Keratinocyte (primary cell): ENCODE measurements at regions not wholly inside any gene's neighbourhood (a gene's known extent, or its start where the extent isn't known, plus 50 kb on each side); places are given as distances from the start of the nearest gene placed in this dataset.

Source experiments
- DNase-seq: peaks from one replicate; pipeline ENCODE4 v3.0.0-alpha.2; 2011; ENCODE audit warnings: low read depth, missing footprints, low spot score
- FAIRE-seq: peaks from 2 replicates; lab custom pipeline; 2011; peaks lifted over from hg19 to GRCh38; lab: Jason Lieb, UNC
- H2AFZ ChIP-seq: 2 replicates; pipeline ENCODE4 v1.6.0; 2012; ENCODE audit warnings: low read length, control low read depth, inconsistent platforms; ENCODE audit not compliant: control insufficient read depth
- H3K27ac ChIP-seq: 2 replicates; pipeline ENCODE4 v1.5.1; 2011; ENCODE audit warnings: low read length; ENCODE audit not compliant: control insufficient read depth, insufficient read depth
- H3K27me3 ChIP-seq: 3 replicates; pipeline ENCODE4 v1.6.0; 2011; ENCODE audit warnings: low read length; ENCODE audit not compliant: control insufficient read depth, insufficient read depth; ENCODE audit errors: extremely low read depth
- H3K36me3 ChIP-seq, 2 experiments: 2 replicates in 1 of 2; 3 replicates in 1 of 2; pipeline ENCODE4 v1.5.1; 2011; ENCODE audit warnings: low read length in 2 of 2, mild to moderate bottlenecking in 1 of 2; ENCODE audit not compliant: control insufficient read depth in 2 of 2, insufficient read depth in 2 of 2; ENCODE audit errors: extremely low read depth in 1 of 2
- H3K4me1 ChIP-seq: 3 replicates; pipeline ENCODE4 v1.5.1; 2011; ENCODE audit warnings: low read length; ENCODE audit not compliant: control insufficient read depth, insufficient read depth; ENCODE audit errors: extremely low read depth
- H3K4me2 ChIP-seq: 3 replicates; pipeline ENCODE4 v1.6.0; 2011; ENCODE audit warnings: low read depth, low read length; ENCODE audit not compliant: control insufficient read depth, insufficient read depth; ENCODE audit errors: extremely low read depth
- H3K4me3 ChIP-seq, 3 experiments: fragments of 200-600 bp in 1 of 3; sonication (generic) in 1 of 3; 2 replicates in 2 of 3; 3 replicates in 1 of 3; pipeline ENCODE4 v1.5.1; 2011 to 2016; ENCODE audit warnings: low read length in 3 of 3, mild to moderate bottlenecking in 3 of 3, control low read depth in 2 of 3, inconsistent platforms in 1 of 3, low read depth in 1 of 3, mixed read lengths in 1 of 3, mixed run types in 1 of 3, moderate library complexity in 1 of 3; ENCODE audit not compliant: control insufficient read depth in 2 of 3, insufficient read depth in 2 of 3; ENCODE audit errors: extremely low read depth in 1 of 3
- H3K79me2 ChIP-seq: 2 replicates; pipeline ENCODE4 v1.6.0; 2012; ENCODE audit warnings: low read length; ENCODE audit not compliant: control insufficient read depth, insufficient read depth
- H3K9ac ChIP-seq: 3 replicates; pipeline ENCODE4 v1.6.0; 2011; ENCODE audit warnings: low read length; ENCODE audit not compliant: control insufficient read depth, insufficient read depth; ENCODE audit errors: extremely low read depth
- H3K9me1 ChIP-seq: 3 replicates; pipeline ENCODE4 v1.6.0; 2011; ENCODE audit warnings: low read length; ENCODE audit not compliant: control insufficient read depth, insufficient read depth; ENCODE audit errors: extremely low read depth
- H3K9me3 ChIP-seq: 2 replicates; pipeline ENCODE4 v1.5.1; 2012; ENCODE audit warnings: low read depth, low read length; ENCODE audit not compliant: control insufficient read depth
- H4K20me1 ChIP-seq: 3 replicates; pipeline ENCODE4 v1.6.0; 2011; ENCODE audit warnings: low read length; ENCODE audit not compliant: control insufficient read depth, insufficient read depth; ENCODE audit errors: extremely low read depth
- EZH2 ChIP-seq: IDR thresholded peaks from one replicate; pipeline ENCODE4 v1.6.1; 2012; ENCODE audit warnings: inconsistent platforms, mild to moderate bottlenecking, low read length, moderate library complexity
- dilution Hi-C: fragments of 300-500 bp; cut with MboI; formaldehyde crosslinking; loops from one replicate; pipeline ENCODE4 v1.7.0; 2020; ENCODE audit warnings: low sequenced_read_pairs; ENCODE audit not compliant: extremely low pct_ligation_motif_present
- TF ChIP-seq, protein P1 (sequence below), 3 experiments: IDR thresholded peaks in 1 of 3; conservative IDR thresholded peaks in 1 of 3; optimal IDR thresholded peaks in 1 of 3; 2 replicates in 2 of 3; 3 replicates in 1 of 3; pipeline versions ENCODE3 to v1.5.1; 2011; ENCODE audit warnings: low read length in 3 of 3, mild to moderate bottlenecking in 3 of 3, moderate library complexity in 2 of 3, control low read depth in 1 of 3, inconsistent platforms in 1 of 3; ENCODE audit not compliant: insufficient read depth in 2 of 3; ENCODE audit errors: extremely low read depth in 1 of 3

DNA sequence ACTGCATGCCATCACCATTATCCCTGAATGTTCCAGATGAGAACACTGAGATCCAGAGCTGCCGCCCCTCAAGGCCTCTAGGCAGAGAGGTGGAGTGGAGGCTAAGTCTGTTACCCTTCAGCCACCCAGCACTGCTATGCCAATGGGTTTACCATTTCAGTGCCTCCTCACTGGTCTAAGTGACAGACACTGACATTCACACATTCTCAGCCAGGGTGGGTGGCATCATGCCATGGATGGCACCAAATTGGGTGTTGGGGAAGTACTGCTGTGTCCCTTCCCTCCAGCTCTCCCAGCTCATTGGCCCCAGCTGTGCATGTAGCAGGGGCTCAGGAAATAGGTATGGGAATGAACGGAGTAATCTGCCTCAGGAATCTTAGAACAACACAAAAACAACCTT is 96.8 kb upstream of the PLET1 start:
- H3K79me2 ChIP-seq = no peaks in the 10 kb centered on the region
- dilution Hi-C loops = no loop called here
- H4K20me1 ChIP-seq = no peaks in the 10 kb centered on the region
- FAIRE-seq (no peak), DNase-seq (no peak)
- no peaks in the 10 kb centered on the region for H3K36me3 ChIP-seq
- H3K9me1 ChIP-seq = no peaks in the 10 kb centered on the region
- no peak overlapping the region for H3K9ac ChIP-seq
- no peaks in the 10 kb centered on the region for H3K27me3 ChIP-seq
- no peak overlapping the region for H3K4me2 ChIP-seq
- no peaks in the 10 kb centered on the region for H3K4me1 ChIP-seq
- no peak overlapping the region for H2AFZ ChIP-seq
- no peak overlapping the region for H3K4me3 ChIP-seq
- TF ChIP-seq, protein P1, sequence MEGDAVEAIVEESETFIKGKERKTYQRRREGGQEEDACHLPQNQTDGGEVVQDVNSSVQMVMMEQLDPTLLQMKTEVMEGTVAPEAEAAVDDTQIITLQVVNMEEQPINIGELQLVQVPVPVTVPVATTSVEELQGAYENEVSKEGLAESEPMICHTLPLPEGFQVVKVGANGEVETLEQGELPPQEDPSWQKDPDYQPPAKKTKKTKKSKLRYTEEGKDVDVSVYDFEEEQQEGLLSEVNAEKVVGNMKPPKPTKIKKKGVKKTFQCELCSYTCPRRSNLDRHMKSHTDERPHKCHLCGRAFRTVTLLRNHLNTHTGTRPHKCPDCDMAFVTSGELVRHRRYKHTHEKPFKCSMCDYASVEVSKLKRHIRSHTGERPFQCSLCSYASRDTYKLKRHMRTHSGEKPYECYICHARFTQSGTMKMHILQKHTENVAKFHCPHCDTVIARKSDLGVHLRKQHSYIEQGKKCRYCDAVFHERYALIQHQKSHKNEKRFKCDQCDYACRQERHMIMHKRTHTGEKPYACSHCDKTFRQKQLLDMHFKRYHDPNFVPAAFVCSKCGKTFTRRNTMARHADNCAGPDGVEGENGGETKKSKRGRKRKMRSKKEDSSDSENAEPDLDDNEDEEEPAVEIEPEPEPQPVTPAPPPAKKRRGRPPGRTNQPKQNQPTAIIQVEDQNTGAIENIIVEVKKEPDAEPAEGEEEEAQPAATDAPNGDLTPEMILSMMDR (optimal IDR thresholded peaks at IDR 0.05 in 1 of 3, IDR thresholded peaks at IDR 0.05 in 1 of 3, conservative IDR thresholded peaks at IDR 0.05 in 1 of 3; ENCODE audit: extremely low read depth in 1 of 3, insufficient read depth in 2 of 3, low read length in 3 of 3) = no peak
- no peak for TF ChIP-seq EZH2
- H3K9me3 ChIP-seq = no peaks in the 10 kb centered on the region
- no peak overlapping the region for H3K27ac ChIP-seq

DNA sequence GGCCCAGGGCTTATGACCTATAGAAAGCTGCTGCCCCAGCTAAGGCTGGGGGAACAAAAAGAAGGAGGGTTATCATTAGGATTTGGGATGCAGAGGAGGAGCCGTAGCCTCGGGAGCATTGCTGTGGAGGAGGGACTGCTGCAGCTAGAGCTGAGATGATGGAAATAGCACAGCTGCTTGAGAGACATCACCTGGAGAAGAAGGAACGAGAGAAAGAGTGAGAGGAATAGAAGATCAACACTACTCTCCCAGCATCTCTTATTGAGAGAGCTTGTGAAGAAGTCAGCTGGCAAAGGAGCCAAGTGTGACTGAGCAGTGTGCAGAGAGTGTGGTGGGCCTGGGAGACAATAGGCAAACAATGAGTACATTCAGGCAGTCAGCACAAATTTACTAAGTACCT is 100.7 kb upstream of the PLET1 start:
- no peaks in the 10 kb centered on the region for H4K20me1 ChIP-seq
- H3K9me3 ChIP-seq = no peaks in the 10 kb centered on the region
- no peak overlapping the region for H3K4me2 ChIP-seq
- no peak overlapping the region for H3K9ac ChIP-seq
- TF ChIP-seq EZH2 = no peak
- TF ChIP-seq, protein P1 (optimal IDR thresholded peaks at IDR 0.05 in 1 of 3, IDR thresholded peaks at IDR 0.05 in 1 of 3, conservative IDR thresholded peaks at IDR 0.05 in 1 of 3; ENCODE audit: extremely low read depth in 1 of 3, insufficient read depth in 2 of 3, low read length in 3 of 3) = no peak
- no peak overlapping the region for H2AFZ ChIP-seq
- no peaks in the 10 kb centered on the region for H3K36me3 ChIP-seq
- H3K27ac ChIP-seq = no peak overlapping the region
- H3K4me3 ChIP-seq = no peak overlapping the region
- no peaks in the 10 kb centered on the region for H3K79me2 ChIP-seq
- H3K4me1 ChIP-seq = no peaks in the 10 kb centered on the region
- H3K27me3 ChIP-seq = no peaks in the 10 kb centered on the region
- H3K9me1 ChIP-seq = no peaks in the 10 kb centered on the region
- DNase-seq (no peak), FAIRE-seq (no peak)
- dilution Hi-C loops = no loop called here
